Activated naive CD4-positive, alpha-beta T cell treated with anti-CD3 and anti-CD28 coated beads for 36 hours (primary cell): ENCODE measurements at regions not wholly inside any gene's neighbourhood (a gene's known extent, or its start where the extent isn't known, plus 50 kb on each side); places are given as distances from the start of the nearest gene placed in this dataset.
"Not testable (repeated sequence)": the region's sequence is repeated elsewhere in the genome, so short reads cannot be mapped to it uniquely, and the experiment has no call there.

Experiments
- CTCF ChIA-PET: fragments of 350-600 bp; sonication (Branson Sonifier 250); formaldehyde crosslinking; loops from one replicate; lab custom pipeline; 2021; ENCODE audit warnings: antibody characterized with exemption; lab: Charles Lee
- DNase-seq: peaks from one replicate; pipeline ENCODE4 v3.0.0-alpha.2; 2020
- H3K27ac Mint-ChIP-seq: one replicate; pipeline ENCODE4 v1.8.0; 2021; ENCODE audit warnings: mild to moderate bottlenecking, mixed read lengths
- H3K27me3 Mint-ChIP-seq: one replicate; pipeline ENCODE4 v1.8.0; 2021; ENCODE audit warnings: low read depth, mixed read lengths
- H3K36me3 Mint-ChIP-seq: one replicate; pipeline ENCODE4 v1.8.0; 2021; ENCODE audit warnings: low read depth, mixed read lengths
- H3K4me1 Mint-ChIP-seq: one replicate; pipeline ENCODE4 v1.8.0; 2021; ENCODE audit warnings: low read depth, mixed read lengths
- H3K4me3 Mint-ChIP-seq: one replicate; pipeline ENCODE4 v1.8.0; 2021; ENCODE audit warnings: mild to moderate bottlenecking, moderate library complexity, mixed read lengths
- H3K9me3 Mint-ChIP-seq: one replicate; pipeline ENCODE4 v1.8.0; 2021; ENCODE audit warnings: mixed read lengths
- intact Hi-C: fragments of 100-400 bp; cut with micrococcal nuclease; formaldehyde crosslinking; loops from one replicate; pipeline ENCODE4 v1.15.1; 2023

DNA sequence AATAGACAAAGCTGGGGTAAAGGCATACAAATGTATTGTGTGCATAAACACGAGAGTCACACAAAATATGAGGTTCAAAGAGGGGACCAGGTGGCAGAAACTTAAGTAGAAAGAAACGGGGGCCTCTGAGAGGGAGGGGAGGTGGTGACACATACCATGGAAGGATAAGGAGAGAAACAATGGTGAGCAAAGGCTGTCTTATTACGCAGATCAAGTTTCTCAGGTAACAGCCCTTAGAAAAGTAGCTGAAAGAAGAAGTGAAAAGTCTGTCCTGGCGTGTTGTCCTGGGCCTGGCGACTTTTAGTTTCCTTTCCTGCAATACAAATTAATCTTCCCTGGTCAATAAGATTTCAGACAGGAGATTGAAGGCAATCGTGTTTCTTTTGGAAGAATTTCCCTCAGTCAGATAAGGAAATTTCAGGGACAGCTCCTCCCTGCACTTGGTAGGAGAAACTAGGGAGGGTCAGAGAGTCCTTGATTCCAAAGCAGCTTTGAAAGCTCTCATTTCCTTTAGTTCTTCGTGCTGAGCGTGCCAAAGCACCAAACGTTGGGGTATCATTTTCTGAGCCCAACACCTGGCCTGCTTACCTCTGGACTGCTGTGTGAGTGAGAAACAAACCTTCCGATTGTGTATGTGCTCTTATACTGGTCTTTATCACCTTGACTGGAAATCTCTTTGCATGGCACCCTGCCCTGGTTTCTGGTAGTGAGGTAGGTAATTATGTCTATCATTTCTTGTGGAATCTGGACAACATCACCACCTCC lies 676.7 kb upstream of the LCORL start:
- DNase-seq: no peak
- Mint-ChIP-seq H3K4me1 (no peaks in the 10 kb centered on the region), H3K27ac (no peak overlapping the region), H3K4me3 (no peak overlapping the region), H3K9me3 (peaks cover 7% of the 10 kb centered on the region), H3K27me3 (peaks cover 3% of the 10 kb centered on the region), H3K36me3 (no peaks in the 10 kb centered on the region)
- CTCF ChIA-PET: no interaction called here
- intact Hi-C loops: no loop called here

DNA sequence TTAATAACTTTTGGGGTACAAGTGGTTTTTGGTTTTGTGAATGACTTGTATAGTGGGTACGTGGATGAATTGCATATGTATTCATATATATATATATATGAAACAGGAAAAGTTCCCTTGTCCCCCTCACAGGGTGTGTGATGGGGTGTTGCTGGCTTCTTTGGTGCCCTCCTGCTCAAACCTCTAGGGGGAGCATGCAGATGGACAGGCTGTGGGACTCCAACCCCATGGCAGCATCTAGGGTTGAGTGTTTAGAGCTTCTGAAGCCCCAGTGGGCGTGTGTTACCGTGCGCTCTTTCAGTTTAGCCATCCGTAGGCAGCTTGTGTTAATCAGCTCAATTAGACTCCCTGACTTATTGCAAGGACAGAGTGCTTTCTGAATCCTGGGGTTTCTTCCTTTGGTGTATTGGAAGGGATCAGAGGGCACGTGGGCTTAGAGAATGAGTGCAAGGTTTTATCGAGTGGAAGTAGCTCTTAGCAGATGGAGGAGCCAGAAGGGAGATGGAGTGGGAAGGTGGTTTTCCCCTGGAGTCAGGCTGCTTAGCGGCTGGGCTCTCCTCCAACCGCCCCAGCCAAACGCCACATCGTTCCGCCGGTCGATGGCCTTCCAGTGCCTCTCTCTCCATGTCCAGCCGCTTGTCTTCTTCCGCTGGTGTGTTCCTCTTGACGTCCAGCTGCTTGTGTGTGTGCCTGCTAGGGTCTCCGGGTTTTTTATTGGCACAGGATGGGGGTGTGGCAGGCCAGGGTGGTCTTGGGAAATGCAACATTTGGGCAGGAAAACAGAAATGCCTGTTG lies 674.4 kb upstream of the LCORL start:
- CTCF ChIA-PET: no interaction called here
- intact Hi-C loops: no loop called here
- no peaks in the 10 kb centered on the region for H3K4me1 Mint-ChIP-seq
- peaks cover 13% of the 10 kb centered on the region for H3K27me3 Mint-ChIP-seq
- no peaks in the 10 kb centered on the region for H3K9me3 Mint-ChIP-seq
- DNase-seq: no peak
- no peak overlapping the region for H3K4me3 Mint-ChIP-seq
- no peaks in the 10 kb centered on the region for H3K36me3 Mint-ChIP-seq
- H3K27ac Mint-ChIP-seq: no peak overlapping the region

- no peaks in the 10 kb centered on the region for H3K36me3 Mint-ChIP-seq
- intact Hi-C loops: no loop called here
- no peak overlapping the region for H3K27ac Mint-ChIP-seq
- CTCF ChIA-PET: no interaction called here
- no peak overlapping the region for H3K4me3 Mint-ChIP-seq
- no peaks in the 10 kb centered on the region for H3K4me1 Mint-ChIP-seq
- no peak for DNase-seq
- H3K9me3 Mint-ChIP-seq: no peaks in the 10 kb centered on the region
- peaks cover 19% of the 10 kb centered on the region for H3K27me3 Mint-ChIP-seq
These were observed 670.1 kb upstream of the LCORL start for GRCh38 chr4:18691431-18692200.

DNA sequence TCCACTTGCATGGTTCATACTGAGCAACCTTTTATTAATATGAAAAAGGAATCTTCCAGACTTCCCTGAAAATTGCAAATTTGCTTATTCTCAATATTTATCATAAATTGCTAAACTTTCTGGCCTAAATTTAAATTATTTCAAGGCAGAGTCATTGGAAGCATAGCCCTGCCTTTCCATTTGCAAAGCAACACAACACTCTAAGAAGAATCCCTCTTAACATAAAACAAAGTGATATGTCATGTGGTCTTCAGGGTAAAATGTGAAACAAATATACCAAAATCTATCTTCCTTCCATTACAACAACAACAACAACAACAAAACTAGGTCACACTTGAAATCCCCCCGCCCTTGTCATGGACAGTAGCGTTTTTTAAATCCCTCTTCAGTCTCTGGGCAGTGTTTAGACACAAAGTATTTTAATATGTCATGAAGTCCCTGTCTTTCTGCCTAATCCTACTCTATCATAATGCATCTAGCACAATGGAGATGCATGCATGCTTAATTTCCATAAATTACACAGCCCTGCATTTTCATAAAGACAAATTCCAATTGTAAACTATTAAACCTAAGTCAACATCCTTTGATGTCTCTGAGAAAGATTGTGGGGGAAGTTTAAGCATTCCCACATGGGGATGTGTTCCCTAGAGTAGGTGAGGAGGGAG lies 668.9 kb upstream of the LCORL start:
- Mint-ChIP-seq H3K36me3 (no peaks in the 10 kb centered on the region), H3K27ac (no peak overlapping the region), H3K4me1 (no peaks in the 10 kb centered on the region), H3K9me3 (no peaks in the 10 kb centered on the region), H3K27me3 (peaks cover 23% of the 10 kb centered on the region), H3K4me3 (no peak overlapping the region)
- CTCF ChIA-PET: no interaction called here
- DNase-seq: no peak
- intact Hi-C loops: no loop called here

DNA sequence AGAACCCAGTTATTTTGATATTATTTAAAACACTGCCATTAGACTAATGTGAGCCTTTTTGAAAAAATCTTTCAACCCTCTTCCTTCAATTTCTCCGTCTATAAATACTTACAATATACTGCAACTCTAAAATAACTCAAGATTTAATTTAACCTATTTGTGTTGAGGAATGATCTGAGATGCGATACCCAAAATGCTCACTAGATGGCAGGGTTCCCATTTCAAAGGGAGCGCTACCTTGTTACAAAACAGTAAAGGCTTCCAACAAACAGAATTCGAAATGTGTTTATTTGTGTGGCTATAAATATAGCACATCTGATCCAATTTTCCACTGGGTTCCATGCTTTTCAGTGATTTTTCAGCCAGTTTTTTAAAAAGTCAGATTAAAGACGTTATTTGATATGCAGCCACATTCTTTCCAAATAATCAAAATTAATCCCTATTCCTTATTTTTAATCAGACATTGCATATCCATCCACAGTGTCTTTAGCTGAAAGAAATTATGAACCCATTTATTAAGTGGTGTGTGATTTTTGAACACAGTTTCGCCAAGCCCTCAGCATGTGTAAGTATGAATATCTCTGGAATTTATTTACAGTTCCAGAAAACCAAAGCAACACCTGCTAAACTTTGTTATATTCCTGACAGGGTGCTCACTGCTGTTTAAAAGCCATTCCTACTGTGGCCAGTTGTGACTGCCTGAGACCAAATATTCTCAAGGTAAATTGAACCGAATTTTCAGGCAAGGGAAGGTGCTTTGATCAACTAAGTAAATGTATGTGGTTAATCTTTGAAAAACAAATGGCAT lies 668.0 kb upstream of the LCORL start:
- no peaks in the 10 kb centered on the region for H3K9me3 Mint-ChIP-seq
- H3K27me3 Mint-ChIP-seq: peaks cover 20% of the 10 kb centered on the region
- no peaks in the 10 kb centered on the region for H3K36me3 Mint-ChIP-seq
- intact Hi-C loops: loop anchor here (1.0 to 5.0 kb wide), 4 partner anchors 533 to 1853 kb away; no protein-coding TSS in a partner anchor
- no peak overlapping the region for H3K27ac Mint-ChIP-seq
- no peaks in the 10 kb centered on the region for H3K4me1 Mint-ChIP-seq
- H3K4me3 Mint-ChIP-seq: no peak overlapping the region
- CTCF ChIA-PET: interaction anchor here (0.6 kb wide), 1 partner anchor 201 kb away, joined by 4 read pairs; no protein-coding TSS in a partner anchor
- DNase-seq: peak; percentile 63

GRCh38 chr4:18688351-18688750 lies 666.8 kb upstream of the LCORL start:
- H3K27me3 Mint-ChIP-seq: peaks cover 20% of the 10 kb centered on the region
- H3K4me1 Mint-ChIP-seq, H3K4me3 Mint-ChIP-seq, H3K9me3 Mint-ChIP-seq, H3K36me3 Mint-ChIP-seq, CTCF ChIA-PET, DNase-seq, H3K27ac Mint-ChIP-seq: not testable (repeated sequence)
- intact Hi-C loops: loop anchor here (5.0 kb wide), 2 partner anchors 534 to 1854 kb away; no protein-coding TSS in a partner anchor

- Mint-ChIP-seq H3K27me3 (peaks cover 15% of the 10 kb centered on the region), H3K27ac (no peak overlapping the region), H3K4me3 (no peak overlapping the region), H3K4me1 (no peaks in the 10 kb centered on the region), H3K36me3 (no peaks in the 10 kb centered on the region), H3K9me3 (no peaks in the 10 kb centered on the region)
- CTCF ChIA-PET: no interaction called here
- DNase-seq: no peak
- intact Hi-C loops: loop anchor here (5.0 kb wide), 2 partner anchors 536 to 1856 kb away; no protein-coding TSS in a partner anchor
These were observed 664.9 kb upstream of the LCORL start for GRCh38 chr4:18686338-18687037.

- Mint-ChIP-seq H3K4me1 (no peaks in the 10 kb centered on the region), H3K9me3 (no peaks in the 10 kb centered on the region), H3K4me3 (no peak overlapping the region), H3K36me3 (no peaks in the 10 kb centered on the region), H3K27me3 (peaks cover 7% of the 10 kb centered on the region), H3K27ac (no peak overlapping the region)
- CTCF ChIA-PET: no interaction called here
- intact Hi-C loops: loop anchor here (5.0 kb wide), 2 partner anchors 537 to 1857 kb away; no protein-coding TSS in a partner anchor
- no peak for DNase-seq
These were observed 663.4 kb upstream of the LCORL start for GRCh38 chr4:18684932-18685331.

GRCh38 chr4:18676526-18676915 lies 655.0 kb upstream of the LCORL start:
- Mint-ChIP-seq H3K4me3 (no peak overlapping the region), H3K4me1 (no peaks in the 10 kb centered on the region), H3K27ac (no peak overlapping the region), H3K27me3 (no peaks in the 10 kb centered on the region), H3K36me3 (no peaks in the 10 kb centered on the region), H3K9me3 (no peaks in the 10 kb centered on the region)
- DNase-seq: no peak
- CTCF ChIA-PET: no interaction called here
- intact Hi-C loops: no loop called here

GRCh38 chr4:18675586-18676525 lies 654.3 kb upstream of the LCORL start:
- DNase-seq: no peak
- CTCF ChIA-PET: no interaction called here
- no peaks in the 10 kb centered on the region for H3K4me1 Mint-ChIP-seq
- no peaks in the 10 kb centered on the region for H3K9me3 Mint-ChIP-seq
- H3K27ac Mint-ChIP-seq: no peak overlapping the region
- no peak overlapping the region for H3K4me3 Mint-ChIP-seq
- H3K27me3 Mint-ChIP-seq: no peaks in the 10 kb centered on the region
- intact Hi-C loops: no loop called here
- H3K36me3 Mint-ChIP-seq: no peaks in the 10 kb centered on the region
